ENCODE measurements at regions not wholly inside any gene's neighbourhood (a gene's known extent, or its start where the extent isn't known, plus 50 kb on each side); places are given as distances from the start of the nearest gene placed in this dataset.

DNA sequence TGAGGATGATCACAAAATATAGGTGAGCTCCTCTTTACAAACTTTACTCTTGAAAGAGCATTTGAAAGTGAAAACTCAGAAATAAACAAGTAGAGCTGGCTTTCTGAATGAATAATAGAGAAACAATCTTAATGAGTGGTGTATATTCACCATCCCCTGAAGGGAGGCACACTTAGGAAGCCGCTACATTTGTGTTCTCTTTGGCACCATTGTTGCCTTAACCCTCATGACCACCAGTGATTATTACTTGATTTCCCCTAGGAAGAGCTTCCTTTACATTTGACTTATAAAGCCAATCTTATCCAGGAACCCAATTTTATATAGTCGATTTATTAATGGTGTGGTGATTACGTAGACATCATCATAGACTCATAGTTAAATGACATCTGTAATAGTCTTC, 883.9 kb downstream of the TBL1XR1 start:
- no peak for TF ChIP-seq CBFB (CRISPR knock-in tag; IDR thresholded peaks at IDR 0.05; ENCODE audit: low read depth)
- TF ChIP-seq CREM (CRISPR knock-in tag; IDR thresholded peaks at IDR 0.05): no peak
- no peak for TF ChIP-seq ESRRA (CRISPR knock-in tag; IDR thresholded peaks at IDR 0.05; ENCODE audit: borderline replicate concordance)
- no peak; the same call in 1 of the 2 replicates for TF ChIP-seq ZNF671 (CRISPR knock-in tag; IDR thresholded peaks at IDR 0.05)
- TF ChIP-seq NFYB (CRISPR knock-in tag; conservative IDR thresholded peaks at IDR 0.05; ENCODE audit: low read depth): no peak
- TF ChIP-seq, protein P1, sequence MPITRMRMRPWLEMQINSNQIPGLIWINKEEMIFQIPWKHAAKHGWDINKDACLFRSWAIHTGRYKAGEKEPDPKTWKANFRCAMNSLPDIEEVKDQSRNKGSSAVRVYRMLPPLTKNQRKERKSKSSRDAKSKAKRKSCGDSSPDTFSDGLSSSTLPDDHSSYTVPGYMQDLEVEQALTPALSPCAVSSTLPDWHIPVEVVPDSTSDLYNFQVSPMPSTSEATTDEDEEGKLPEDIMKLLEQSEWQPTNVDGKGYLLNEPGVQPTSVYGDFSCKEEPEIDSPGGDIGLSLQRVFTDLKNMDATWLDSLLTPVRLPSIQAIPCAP (CRISPR knock-in tag; IDR thresholded peaks at IDR 0.05): no peak
- TF ChIP-seq OVOL2 (CRISPR knock-in tag; IDR thresholded peaks at IDR 0.05; ENCODE audit: borderline replicate concordance): no peak
- TF ChIP-seq, protein P2, sequence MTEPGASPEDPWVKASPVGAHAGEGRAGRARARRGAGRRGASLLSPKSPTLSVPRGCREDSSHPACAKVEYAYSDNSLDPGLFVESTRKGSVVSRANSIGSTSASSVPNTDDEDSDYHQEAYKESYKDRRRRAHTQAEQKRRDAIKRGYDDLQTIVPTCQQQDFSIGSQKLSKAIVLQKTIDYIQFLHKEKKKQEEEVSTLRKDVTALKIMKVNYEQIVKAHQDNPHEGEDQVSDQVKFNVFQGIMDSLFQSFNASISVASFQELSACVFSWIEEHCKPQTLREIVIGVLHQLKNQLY (CRISPR knock-in tag; IDR thresholded peaks at IDR 0.05): no peak
- no peak for TF ChIP-seq ZNF232 (CRISPR knock-in tag; IDR thresholded peaks at IDR 0.05)
- TF ChIP-seq GRHL2 (CRISPR knock-in tag; IDR thresholded peaks at IDR 0.05; ENCODE audit: insufficient replicate concordance, severe bottlenecking): no peak
- TF ChIP-seq SMAD4 (CRISPR knock-in tag; IDR thresholded peaks at IDR 0.05): no peak
- no peak for TF ChIP-seq ZBTB21 (CRISPR knock-in tag; IDR thresholded peaks at IDR 0.05; ENCODE audit: borderline replicate concordance)
- no peak for TF ChIP-seq PRRX2 (CRISPR knock-in tag; IDR thresholded peaks at IDR 0.05)
- no peak for TF ChIP-seq ZSCAN18 (CRISPR knock-in tag; IDR thresholded peaks at IDR 0.05)
- TF ChIP-seq ATF2 (CRISPR knock-in tag; IDR thresholded peaks at IDR 0.05; ENCODE audit: borderline replicate concordance, low read depth): no peak
- no peak for TF ChIP-seq NFE2L1 (CRISPR knock-in tag; IDR thresholded peaks at IDR 0.05)
- no peak for TF ChIP-seq SOX15 (CRISPR knock-in tag; IDR thresholded peaks at IDR 0.05)
- TF ChIP-seq JUN (CRISPR knock-in tag; IDR thresholded peaks at IDR 0.05): no peak
- ChIA-PET POLR2A (no interaction called here), CTCF (no interaction called here)
- H3K4me3 Mint-ChIP-seq: no peak overlapping the region
- no peak for DNase-seq (ENCODE audit: low spot score)
- H3K27ac Mint-ChIP-seq: peak overlapping the region; percentile 14; the same call in 1 of the 2 replicates
- H3K4me1 Mint-ChIP-seq: peaks cover 69% of the 10 kb centered on the region
- H3K9me3 Mint-ChIP-seq: no peaks in the 10 kb centered on the region
- peaks cover 68% of the 10 kb centered on the region for H3K36me3 Mint-ChIP-seq
- H3K27me3 Mint-ChIP-seq (ENCODE audit: low read depth): no peaks in the 10 kb centered on the region
- no peak for ATAC-seq

GRCh38 chr3:176310641-176311040, 886.6 kb downstream of the TBL1XR1 start:
- TF ChIP-seq ATF6 (CRISPR knock-in tag; IDR thresholded peaks at IDR 0.05): no peak
- no peak for TF ChIP-seq FOXP1 (CRISPR knock-in tag; IDR thresholded peaks at IDR 0.05; ENCODE audit: borderline replicate concordance)
- no peak for TF ChIP-seq FOXK1 (CRISPR knock-in tag; IDR thresholded peaks at IDR 0.05)
- no peak for TF ChIP-seq ZNF317 (CRISPR knock-in tag; IDR thresholded peaks at IDR 0.05; ENCODE audit: borderline replicate concordance, low read depth)
- Mint-ChIP-seq H3K9me3 (no peaks in the 10 kb centered on the region), H3K27me3 (ENCODE audit: low read depth) (no peaks in the 10 kb centered on the region), H3K4me1 (peaks cover 73% of the 10 kb centered on the region), H3K4me3 (no peak overlapping the region), H3K36me3 (peaks cover 59% of the 10 kb centered on the region), H3K27ac (no peak overlapping the region)
- DNase-seq (ENCODE audit: low spot score) (no peak), ATAC-seq (peak; percentile 53)
- POLR2A ChIA-PET: no interaction called here
- CTCF ChIA-PET: no interaction called here

All from WTC11 (cell line).